ENCODE measurements at regions not wholly inside any gene's neighbourhood (a gene's known extent, or its start where the extent isn't known, plus 50 kb on each side); places are given as distances from the start of the nearest gene placed in this dataset.

DNA sequence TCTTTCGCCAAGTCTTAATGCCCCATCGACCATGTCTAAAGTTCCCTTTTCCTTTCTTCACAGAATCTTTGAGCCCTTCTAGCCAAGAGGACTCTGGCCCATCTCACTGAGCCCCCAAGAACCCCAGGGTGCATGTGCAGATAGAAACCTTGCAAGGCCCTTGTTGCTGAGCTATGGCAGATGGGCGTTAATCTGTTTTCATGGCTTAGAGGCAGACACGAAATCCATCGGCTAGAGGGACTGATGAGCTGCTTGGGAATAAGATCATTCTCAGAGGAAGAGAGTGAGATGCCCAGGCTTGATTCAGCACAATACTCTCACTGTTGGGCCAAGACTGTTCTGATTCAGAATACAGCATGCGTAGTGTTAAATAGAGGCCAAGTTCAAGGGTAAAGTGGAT, 262.5 kb upstream of the C9orf72 start:
- TF ChIP-seq, protein P1, sequence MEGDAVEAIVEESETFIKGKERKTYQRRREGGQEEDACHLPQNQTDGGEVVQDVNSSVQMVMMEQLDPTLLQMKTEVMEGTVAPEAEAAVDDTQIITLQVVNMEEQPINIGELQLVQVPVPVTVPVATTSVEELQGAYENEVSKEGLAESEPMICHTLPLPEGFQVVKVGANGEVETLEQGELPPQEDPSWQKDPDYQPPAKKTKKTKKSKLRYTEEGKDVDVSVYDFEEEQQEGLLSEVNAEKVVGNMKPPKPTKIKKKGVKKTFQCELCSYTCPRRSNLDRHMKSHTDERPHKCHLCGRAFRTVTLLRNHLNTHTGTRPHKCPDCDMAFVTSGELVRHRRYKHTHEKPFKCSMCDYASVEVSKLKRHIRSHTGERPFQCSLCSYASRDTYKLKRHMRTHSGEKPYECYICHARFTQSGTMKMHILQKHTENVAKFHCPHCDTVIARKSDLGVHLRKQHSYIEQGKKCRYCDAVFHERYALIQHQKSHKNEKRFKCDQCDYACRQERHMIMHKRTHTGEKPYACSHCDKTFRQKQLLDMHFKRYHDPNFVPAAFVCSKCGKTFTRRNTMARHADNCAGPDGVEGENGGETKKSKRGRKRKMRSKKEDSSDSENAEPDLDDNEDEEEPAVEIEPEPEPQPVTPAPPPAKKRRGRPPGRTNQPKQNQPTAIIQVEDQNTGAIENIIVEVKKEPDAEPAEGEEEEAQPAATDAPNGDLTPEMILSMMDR (IDR thresholded peaks at IDR 0.05) = no peak
- no peak for TF ChIP-seq POLR2AphosphoS5 (IDR thresholded peaks at IDR 0.05; ENCODE audit: low read depth, low read length)
- TF ChIP-seq TCF7L2 (IDR thresholded peaks at IDR 0.05; ENCODE audit: low read depth, low read length) = no peak
